Liver (tissue), 8 donors: ENCODE measurements at regions not wholly inside any gene's neighbourhood (a gene's known extent, or its start where the extent isn't known, plus 50 kb on each side); places are given as distances from the start of the nearest gene placed in this dataset.

ENCODE experiments used
- DNase-seq: peaks from one replicate; pipeline ENCODE4 v3.0.0-alpha.2; 2017; ENCODE audit warnings: low spot score
- H3K27ac ChIP-seq, 2 donors: one replicate each; pipeline ENCODE4 v1.7.0; 2013; ENCODE audit warnings: inconsistent platforms in 2 of 2, low read length in 2 of 2, control low read depth in 1 of 2, low read depth in 1 of 2, mild to moderate bottlenecking in 1 of 2
- H3K27me3 ChIP-seq, 4 donors: one replicate each; pipeline versions ENCODE4 v1.6.1 to v1.7.0; 2013; ENCODE audit warnings: low read length in 3 of 4, inconsistent platforms in 1 of 4, mild to moderate bottlenecking in 1 of 4, moderate library complexity in 1 of 4; ENCODE audit not compliant: control insufficient read depth in 4 of 4, insufficient read depth in 4 of 4
- H3K36me3 ChIP-seq, 4 donors: one replicate each; pipeline versions ENCODE4 v1.6.1 to v1.7.0; 2013; ENCODE audit warnings: low read length in 3 of 4, mild to moderate bottlenecking in 3 of 4, low read depth in 1 of 4, moderate library complexity in 1 of 4; ENCODE audit not compliant: control insufficient read depth in 4 of 4, insufficient read depth in 3 of 4
- H3K4me1 ChIP-seq, 4 donors: one replicate each; pipeline versions ENCODE4 v1.6.1 to v1.7.0; 2013; ENCODE audit warnings: low read length in 3 of 4, mild to moderate bottlenecking in 3 of 4, moderate library complexity in 1 of 4; ENCODE audit not compliant: control insufficient read depth in 4 of 4, insufficient read depth in 4 of 4
- H3K4me3 ChIP-seq, 3 donors: one replicate each; pipeline versions ENCODE4 v1.6.1 to v1.7.0; 2013; ENCODE audit warnings: low read length in 3 of 3, control low read depth in 1 of 3, low read depth in 1 of 3, mild to moderate bottlenecking in 1 of 3
- H3K9ac ChIP-seq, 2 donors: one replicate each; pipeline ENCODE4 v1.7.0; 2013; ENCODE audit warnings: low read length in 2 of 2, mild to moderate bottlenecking in 2 of 2, moderate library complexity in 2 of 2, control low read depth in 1 of 2, low read depth in 1 of 2
- H3K9me3 ChIP-seq, 4 donors: one replicate each; pipeline versions ENCODE4 v1.6.1 to v1.7.0; 2013; ENCODE audit warnings: low read length in 3 of 4; ENCODE audit not compliant: control insufficient read depth in 4 of 4
- CTCF ChIP-seq: fragments of 150-350 bp; IDR thresholded peaks from 2 replicates; pipeline ENCODE4 v1.5.1; 2017; ENCODE audit warnings: improper control_type of control experiment, low read depth, low read length; ENCODE audit not compliant: missing input control
- EGR1 ChIP-seq, 2 donors: IDR thresholded peaks; 2 replicates each; pipeline ENCODE4 v1.6.1; 2016 to 2018; ENCODE audit warnings: antibody characterized with exemption in 2 of 2, low read depth in 2 of 2
- FOXA1 ChIP-seq: IDR thresholded peaks from 2 replicates; pipeline ENCODE4 v1.6.1; 2016; ENCODE audit warnings: antibody characterized with exemption
- FOXA2 ChIP-seq: IDR thresholded peaks from 2 replicates; pipeline ENCODE4 v1.6.1; 2016; ENCODE audit warnings: antibody characterized with exemption
- GABPA ChIP-seq, 2 donors: IDR thresholded peaks in 1 of 2; conservative IDR thresholded peaks in 1 of 2; 2 replicates each; pipeline ENCODE4 v1.6.1; 2016; ENCODE audit warnings: antibody characterized with exemption in 2 of 2, mild to moderate bottlenecking in 1 of 2, moderate library complexity in 1 of 2
- HNF4A ChIP-seq, 2 donors: conservative IDR thresholded peaks; 2 replicates each; pipeline ENCODE4 v1.6.1; 2016; ENCODE audit warnings: antibody characterized with exemption in 2 of 2, mild to moderate bottlenecking in 2 of 2
- HNF4G ChIP-seq: IDR thresholded peaks from 2 replicates; pipeline ENCODE4 v1.6.1; 2016; ENCODE audit warnings: antibody characterized with exemption
- JUND ChIP-seq, 2 donors: IDR thresholded peaks; 2 replicates each; pipeline ENCODE4 v1.6.1; 2016; ENCODE audit warnings: antibody characterized with exemption in 2 of 2
- MAX ChIP-seq: IDR thresholded peaks from 2 replicates; pipeline ENCODE4 v1.6.1; 2016; ENCODE audit warnings: antibody characterized with exemption
- NR2F2 ChIP-seq: IDR thresholded peaks from 2 replicates; pipeline ENCODE4 v1.6.1; 2016; ENCODE audit warnings: antibody characterized with exemption
- RAD21 ChIP-seq, 2 donors: IDR thresholded peaks; 2 replicates each; pipeline ENCODE4 v1.6.1; 2016; ENCODE audit warnings: antibody characterized with exemption in 2 of 2, mild to moderate bottlenecking in 2 of 2
- RXRA ChIP-seq, 2 donors: IDR thresholded peaks; 2 replicates each; pipeline ENCODE4 v1.6.1; 2017 to 2018; ENCODE audit warnings: antibody characterized with exemption in 2 of 2, mild to moderate bottlenecking in 1 of 2
- SP1 ChIP-seq: IDR thresholded peaks from 2 replicates; pipeline ENCODE4 v1.6.1; 2018; ENCODE audit warnings: antibody characterized with exemption, mild to moderate bottlenecking
- TAF1 ChIP-seq: conservative IDR thresholded peaks from 2 replicates; pipeline ENCODE4 v1.6.1; 2016; ENCODE audit warnings: antibody characterized with exemption, mild to moderate bottlenecking
- YY1 ChIP-seq: IDR thresholded peaks from 2 replicates; pipeline ENCODE4 v1.6.1; 2016; ENCODE audit warnings: antibody characterized with exemption, mild to moderate bottlenecking
- ZBTB33 ChIP-seq: IDR thresholded peaks from 2 replicates; pipeline ENCODE4 v1.6.1; 2016; ENCODE audit warnings: antibody characterized with exemption
- WGBS: extraction: QIAGEN DNeasy Blood & Tissue Kit; methylation state at CpG from one replicate; pipeline ENCODE4 v1.1.7; 2013; 5-methylcytosine and 5-hydroxymethylcytosine counted together
- TF ChIP-seq, protein P1 (sequence below): IDR thresholded peaks from 2 replicates; pipeline ENCODE4 v1.6.1; 2016; ENCODE audit warnings: antibody characterized with exemption
- donor health status: healthy.
- donor health status: healthy.
- donor health status: healthy.
- donor health status: healthy.
- donor health status: healthy.

GRCh38 chr4:113832803-113833202 is 71.3 kb upstream of the CAMK2D start:
- Histone ChIP-seq H3K9ac (no peak overlapping the region), H3K36me3 (no peaks in the 10 kb centered on the region), H3K4me1 (no peaks in the 10 kb centered on the region), H3K27ac (no peak overlapping the region), H3K27me3 (no peaks in the 10 kb centered on the region), H3K9me3 (no peaks in the 10 kb centered on the region), H3K4me3 (no peak overlapping the region)
- 68% methylated on average over 4 of the region's 4 CpGs for WGBS
- TF ChIP-seq RXRA (IDR thresholded peaks at IDR 0.05) (no peak), FOXA1 (no peak), NR2F2 (no peak), ZBTB33 (no peak), HNF4G (no peak), JUND (IDR thresholded peaks at IDR 0.05) (no peak)
- no peak for DNase-seq

GRCh38 chr4:113831457-113831856 is 69.9 kb upstream of the CAMK2D start:
- Histone ChIP-seq H3K36me3 (no peaks in the 10 kb centered on the region), H3K9me3 (no peaks in the 10 kb centered on the region), H3K27me3 (no peaks in the 10 kb centered on the region), H3K27ac (no peak overlapping the region), H3K4me1 (peaks cover 0 to 2% (median 0%) of the 10 kb centered on the region in 4 donors), H3K4me3 (no peak overlapping the region), H3K9ac (no peak overlapping the region)
- no peak for DNase-seq
- TF ChIP-seq MAX (no peak), SP1 (no peak), YY1 (no peak), FOXA1 (no peak), TAF1 (no peak), ZBTB33 (no peak), HNF4G (no peak), FOXA2 (no peak), RAD21 (IDR thresholded peaks at IDR 0.05) (no peak), EGR1 (IDR thresholded peaks at IDR 0.05; ENCODE audit: low read depth in 2 of 2) (no peak), JUND (IDR thresholded peaks at IDR 0.05) (no peak), RXRA (IDR thresholded peaks at IDR 0.05) (no peak), NR2F2 (no peak), GABPA (IDR thresholded peaks at IDR 0.05 in 1 of 2, conservative IDR thresholded peaks at IDR 0.05 in 1 of 2) (no peak), CTCF (no peak), HNF4A (conservative IDR thresholded peaks at IDR 0.05) (no peak)
- TF ChIP-seq, protein P1, sequence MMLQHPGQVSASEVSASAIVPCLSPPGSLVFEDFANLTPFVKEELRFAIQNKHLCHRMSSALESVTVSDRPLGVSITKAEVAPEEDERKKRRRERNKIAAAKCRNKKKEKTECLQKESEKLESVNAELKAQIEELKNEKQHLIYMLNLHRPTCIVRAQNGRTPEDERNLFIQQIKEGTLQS: no peak
